ENCODE measurements at regions not wholly inside any gene's neighbourhood (a gene's known extent, or its start where the extent isn't known, plus 50 kb on each side); places are given as distances from the start of the nearest gene placed in this dataset.

- no peak for DNase-seq
These were observed 118.2 kb downstream of the HSD17B3 start for GRCh38 chr9:96183751-96184150.

- DNase-seq = no peak
These were observed 123.8 kb downstream of the HSD17B3 start for GRCh38 chr9:96178153-96178552.

GRCh38 chr9:96177719-96178028, 124.3 kb downstream of the HSD17B3 start:
- DNase-seq = no peak

- no peak for DNase-seq
These were observed 124.8 kb downstream of the HSD17B3 start for GRCh38 chr9:96177005-96177718.

DNA sequence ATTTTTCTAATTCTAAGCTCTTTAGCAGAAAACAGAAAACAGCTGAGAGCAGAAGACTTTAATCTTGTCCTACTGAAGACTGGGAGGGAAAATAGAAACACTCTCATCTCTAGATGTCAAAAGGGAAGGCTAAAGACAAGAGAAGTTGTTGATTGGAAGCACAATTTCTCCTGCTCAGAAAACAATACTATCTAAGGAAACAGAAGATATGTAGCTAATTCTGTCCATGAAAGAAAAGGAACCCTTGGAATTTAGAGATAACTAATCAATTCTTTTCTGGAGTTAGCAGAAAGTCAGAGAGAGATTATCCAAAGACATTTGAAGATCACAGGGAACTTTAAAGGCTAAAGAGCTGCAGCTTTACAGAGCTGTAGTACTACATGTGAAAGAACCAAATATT, 126.2 kb downstream of the HSD17B3 start:
- DNase-seq = no peak

- no peak for DNase-seq
These were observed 127.0 kb downstream of the HSD17B3 start for GRCh38 chr9:96175001-96175400.

DNA sequence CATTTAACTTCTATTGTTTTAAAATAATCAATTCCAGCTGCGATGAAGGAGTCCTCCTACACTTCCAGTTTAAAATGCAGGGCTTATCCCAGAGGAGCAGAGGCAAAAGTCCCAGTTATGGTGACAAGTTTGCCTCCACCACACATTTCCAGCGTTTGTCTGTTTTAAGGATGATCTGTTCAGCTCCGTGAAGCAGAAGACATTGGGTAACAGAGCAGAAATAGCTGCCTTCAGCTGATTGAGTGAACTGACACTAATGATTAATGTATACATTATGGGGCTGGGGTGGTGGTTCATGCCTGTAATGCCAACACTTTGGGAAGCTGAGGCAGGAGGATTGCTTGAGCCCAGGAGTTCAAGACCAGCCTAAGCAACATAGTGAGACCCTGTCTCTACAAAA, 127.6 kb downstream of the HSD17B3 start:
- no peak for DNase-seq

DNA sequence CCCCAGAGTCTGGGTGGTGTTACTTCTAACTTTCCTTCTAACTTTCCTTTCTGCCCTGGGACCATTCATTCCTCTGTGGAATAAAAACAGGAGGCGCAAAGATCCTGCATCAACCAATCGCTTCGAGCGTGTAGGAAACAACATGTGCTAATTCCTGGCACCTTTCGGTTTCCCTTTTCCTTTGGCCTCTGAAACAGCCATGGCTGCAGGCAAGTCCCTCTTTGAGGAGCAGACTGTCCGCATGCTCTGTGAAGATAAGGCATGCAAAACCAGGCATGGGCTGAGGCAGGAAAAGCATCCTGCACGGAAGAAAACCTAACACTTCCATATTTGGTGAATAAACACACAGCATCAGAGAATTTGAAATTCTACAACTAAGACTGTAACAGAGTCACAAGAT, 128.3 kb downstream of the HSD17B3 start:
- no peak for DNase-seq

DNA sequence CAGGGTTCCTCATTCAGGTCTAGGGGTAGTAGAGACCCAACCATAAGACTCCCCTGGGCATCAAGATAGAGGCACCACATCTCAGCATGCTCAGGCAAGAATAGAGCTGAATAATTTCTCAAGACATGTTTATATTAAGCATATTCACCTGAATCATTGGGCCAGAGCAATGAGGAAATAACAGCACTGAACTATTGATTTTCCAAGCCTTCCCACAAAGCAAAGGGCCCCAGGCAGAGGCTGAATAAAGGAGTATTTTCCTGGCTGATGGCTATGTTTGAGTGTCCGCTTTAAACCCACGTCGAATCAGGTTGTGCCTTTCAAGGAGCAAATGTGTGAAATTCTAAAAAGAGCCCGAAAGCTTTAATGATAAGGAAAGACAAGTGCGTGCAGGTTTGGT, 129.2 kb downstream of the HSD17B3 start:
- DNase-seq = no peak

DNA sequence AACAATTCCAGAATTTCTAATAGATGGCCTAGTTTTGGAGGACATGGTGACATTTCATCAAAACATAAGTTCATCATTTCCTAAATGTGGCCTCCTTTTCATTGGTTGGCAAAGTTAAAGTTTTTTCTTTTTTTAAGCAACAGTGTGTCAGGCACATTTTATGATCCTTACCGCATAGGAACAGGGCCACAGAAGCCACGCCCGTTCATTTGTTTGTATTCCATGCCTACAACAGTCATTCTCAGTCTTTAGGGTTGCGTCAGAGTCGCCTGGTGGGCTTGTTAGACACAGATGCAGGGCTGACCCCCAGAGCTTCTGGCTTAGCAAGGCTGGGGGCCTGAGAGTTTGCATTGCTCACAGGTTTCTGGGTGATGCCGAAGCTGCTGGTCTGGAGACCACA, 130.2 kb downstream of the HSD17B3 start:
- DNase-seq = no peak

DNA sequence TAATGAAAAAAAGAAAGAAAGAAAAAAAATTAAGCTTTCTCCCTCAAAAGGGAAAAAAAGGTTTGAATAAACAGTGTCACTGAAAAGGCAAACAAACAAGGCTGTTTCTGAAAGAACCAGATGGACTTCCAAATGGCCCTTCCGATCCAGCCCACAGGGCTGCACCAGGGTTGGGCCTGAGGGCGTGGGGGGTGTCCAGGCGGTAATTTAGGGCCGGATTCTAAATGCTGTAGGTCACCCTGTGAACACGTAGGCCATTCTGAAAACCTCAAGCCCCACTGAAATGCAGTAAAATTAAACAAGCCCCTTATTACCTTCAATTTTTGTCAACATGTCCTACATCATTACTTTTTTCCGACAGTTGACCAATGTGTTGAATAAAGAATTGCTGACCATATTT, 132.1 kb downstream of the HSD17B3 start:
- DNase-seq = no peak

DNA sequence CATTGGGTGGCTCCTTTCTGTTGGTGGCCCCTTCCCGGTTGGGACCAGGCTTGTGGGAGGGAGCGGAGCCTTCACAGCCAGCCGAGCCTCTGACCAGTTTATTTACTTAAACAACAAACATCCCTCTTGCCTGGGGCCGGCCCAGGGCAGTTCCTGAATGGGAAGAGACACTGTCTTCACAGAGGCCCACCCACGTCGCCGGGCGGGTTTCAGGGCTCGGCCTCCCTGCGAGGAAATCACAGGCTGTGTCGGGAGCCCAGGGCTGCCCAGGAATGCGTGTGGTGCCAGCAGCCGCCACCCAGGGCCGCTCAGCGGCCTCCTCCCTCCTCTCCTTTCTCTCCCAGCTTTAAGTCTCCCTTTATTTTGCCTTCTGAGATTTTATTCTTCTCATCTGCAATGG, 132.5 kb downstream of the HSD17B3 start:
- no peak for DNase-seq

GRCh38 chr9:96168882-96169281, 133.1 kb downstream of the HSD17B3 start:
- no peak for DNase-seq

GRCh38 chr9:96167011-96167410, 135.0 kb downstream of the HSD17B3 start:
- DNase-seq = no peak

DNA sequence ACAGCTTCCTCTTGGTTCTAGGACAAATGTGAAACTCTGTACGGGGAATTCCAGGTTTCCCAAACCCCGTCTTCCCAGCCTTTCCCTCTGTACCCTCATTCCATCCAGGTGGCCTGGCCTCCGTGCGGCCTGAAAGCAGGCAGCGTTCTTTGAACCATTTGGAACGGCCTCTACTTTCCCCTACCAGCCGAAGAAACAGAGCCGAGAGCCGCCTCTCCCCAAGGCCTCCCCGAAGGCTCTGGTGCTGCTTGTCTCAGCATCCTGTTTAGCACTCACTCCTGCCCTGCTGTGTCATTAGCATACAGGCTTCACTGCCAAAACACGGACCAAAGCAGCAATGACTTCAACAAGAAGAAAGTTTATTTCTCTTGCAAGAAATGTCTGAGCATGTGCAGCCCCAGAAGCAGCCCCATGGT, 137.7 kb downstream of the HSD17B3 start:
- DNase-seq = no peak

GRCh38 chr9:96163712-96164111, 138.3 kb downstream of the HSD17B3 start:
- no peak for DNase-seq

- DNase-seq = no peak
These were observed 138.8 kb downstream of the HSD17B3 start for GRCh38 chr9:96163161-96163560.

- no peak for DNase-seq
These were observed 140.2 kb downstream of the HSD17B3 start for GRCh38 chr9:96161819-96162218.

DNA sequence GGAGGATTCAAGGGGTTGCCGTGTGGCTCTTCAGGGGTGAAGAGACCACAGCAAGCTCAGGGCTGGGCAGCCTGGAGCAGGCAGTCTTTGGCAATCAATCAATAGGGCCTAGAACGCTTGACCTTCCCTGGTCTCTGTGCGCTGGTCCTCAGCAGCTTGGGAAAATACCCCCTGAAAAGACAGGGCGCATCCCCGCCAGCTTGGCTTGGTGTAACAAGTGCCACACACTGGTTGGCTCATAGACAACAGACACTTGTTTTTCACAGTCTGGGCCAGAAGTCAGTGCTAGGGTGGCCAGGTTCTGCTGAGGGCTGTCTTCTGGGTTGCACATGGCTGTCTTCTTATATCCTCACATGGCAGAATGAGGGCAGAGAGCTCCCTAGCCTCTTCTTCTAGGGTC, 141.1 kb downstream of the HSD17B3 start:
- no peak for DNase-seq

DNA sequence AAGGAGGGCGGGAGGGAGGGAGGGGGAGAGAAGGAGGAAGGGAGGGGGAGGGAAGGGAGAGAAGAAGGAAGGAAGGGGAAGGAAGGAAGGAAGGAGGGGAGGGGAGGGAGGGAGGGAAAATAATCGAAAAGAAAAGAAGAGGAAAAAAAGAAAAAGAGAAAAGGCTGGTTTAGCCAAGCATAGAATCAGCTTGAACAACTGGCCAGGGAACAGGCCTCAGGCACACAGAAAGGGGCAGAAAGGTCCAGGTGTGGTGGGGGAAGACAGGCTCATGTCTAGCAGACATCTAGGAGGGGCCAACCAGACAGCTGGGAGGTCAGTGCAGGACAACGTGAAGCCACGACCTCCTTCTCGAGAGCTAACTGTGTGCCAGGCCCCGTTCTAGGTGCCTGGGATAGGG, 141.8 kb downstream of the HSD17B3 start:
- no peak for DNase-seq

DNA sequence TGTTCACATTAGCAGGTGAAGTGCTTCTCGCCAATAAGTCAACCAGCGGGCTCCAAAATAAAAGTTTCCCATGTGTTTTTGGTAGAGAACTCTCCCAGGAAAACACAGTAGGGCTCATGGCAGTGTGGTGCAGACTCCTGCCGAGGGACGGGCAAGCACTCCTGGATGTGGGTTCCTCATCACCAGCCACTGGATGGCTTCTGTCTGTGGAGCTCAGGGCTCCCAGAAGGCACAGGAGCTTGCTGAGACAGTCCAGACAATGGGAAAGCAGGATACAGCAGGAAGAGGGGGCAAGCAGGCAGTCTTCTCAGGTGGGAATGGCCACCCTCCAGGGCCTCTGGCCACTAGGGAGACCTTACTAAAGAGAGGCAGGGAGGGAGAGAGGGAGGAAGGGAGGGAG, 142.4 kb downstream of the HSD17B3 start:
- DNase-seq = no peak

GRCh38 chr9:96158909-96159575, 142.9 kb downstream of the HSD17B3 start:
- DNase-seq = no peak

GRCh38 chr9:96158147-96158546, 143.8 kb downstream of the HSD17B3 start:
- DNase-seq = no peak

- DNase-seq = no peak
These were observed 144.3 kb downstream of the HSD17B3 start for GRCh38 chr9:96157675-96158074.

Measured in CD4-positive, alpha-beta T cell treated with Interferon alpha-2 for 1 hour (primary cell).